Ishikawa (cell line): ENCODE measurements at regions not wholly inside any gene's neighbourhood (a gene's known extent, or its start where the extent isn't known, plus 50 kb on each side); places are given as distances from the start of the nearest gene placed in this dataset.

ENCODE experiments used
- CEBPB ChIP-seq: IDR thresholded peaks from 2 replicates; pipeline ENCODE4 v1.6.1; 2012
- CREB1 ChIP-seq: IDR thresholded peaks from 2 replicates; pipeline ENCODE4 v1.6.1; 2012; ENCODE audit warnings: low read depth
- EGR1 ChIP-seq: IDR thresholded peaks from 2 replicates; pipeline ENCODE4 v1.6.1; 2012
- EP300 ChIP-seq: IDR thresholded peaks from 2 replicates; pipeline ENCODE4 v1.6.1; 2012; ENCODE audit warnings: borderline replicate concordance
- FOXM1 ChIP-seq: IDR thresholded peaks from 2 replicates; pipeline ENCODE4 v1.6.1; 2012; ENCODE audit warnings: low read depth, borderline replicate concordance
- MAX ChIP-seq: IDR thresholded peaks from 2 replicates; pipeline ENCODE4 v1.6.1; 2012
- NFIC ChIP-seq: IDR thresholded peaks from 2 replicates; pipeline ENCODE4 v1.6.1; 2012
- RAD21 ChIP-seq: IDR thresholded peaks from 2 replicates; pipeline ENCODE4 v1.6.1; 2012; ENCODE audit warnings: low read depth
- TAF1 ChIP-seq: IDR thresholded peaks from 2 replicates; pipeline ENCODE4 v1.6.1; 2012; ENCODE audit warnings: low read depth, mild to moderate bottlenecking
- TCF12 ChIP-seq: IDR thresholded peaks from 2 replicates; pipeline ENCODE4 v1.6.1; 2012; ENCODE audit warnings: low read depth
- TEAD4 ChIP-seq: IDR thresholded peaks from 2 replicates; pipeline ENCODE4 v1.6.1; 2012
- YY1 ChIP-seq: IDR thresholded peaks from 2 replicates; pipeline ENCODE4 v1.6.1; 2012; ENCODE audit warnings: low read depth
- ZBTB7A ChIP-seq: IDR thresholded peaks from 2 replicates; pipeline ENCODE4 v1.6.1; 2012; ENCODE audit warnings: low read depth
- TF ChIP-seq, protein P1 (sequence below): IDR thresholded peaks from 2 replicates; pipeline ENCODE4 v1.6.1; 2012
- TF ChIP-seq, protein P2 (sequence below): IDR thresholded peaks from 2 replicates; pipeline ENCODE4 v1.6.1; 2012; ENCODE audit warnings: low read depth, mild to moderate bottlenecking

GRCh38 chr1:106681939-106682522 lies 374.4 kb upstream of the PRMT6 start:
- TF ChIP-seq FOXM1 (no peak), TAF1 (no peak), CREB1 (no peak), RAD21 (no peak)

GRCh38 chr1:106688446-106688845 lies 368.0 kb upstream of the PRMT6 start:
- TF ChIP-seq ZBTB7A (no peak), EGR1 (no peak), NFIC (no peak), TCF12 (no peak), EP300 (no peak), CEBPB (no peak)
- TF ChIP-seq, protein P1, sequence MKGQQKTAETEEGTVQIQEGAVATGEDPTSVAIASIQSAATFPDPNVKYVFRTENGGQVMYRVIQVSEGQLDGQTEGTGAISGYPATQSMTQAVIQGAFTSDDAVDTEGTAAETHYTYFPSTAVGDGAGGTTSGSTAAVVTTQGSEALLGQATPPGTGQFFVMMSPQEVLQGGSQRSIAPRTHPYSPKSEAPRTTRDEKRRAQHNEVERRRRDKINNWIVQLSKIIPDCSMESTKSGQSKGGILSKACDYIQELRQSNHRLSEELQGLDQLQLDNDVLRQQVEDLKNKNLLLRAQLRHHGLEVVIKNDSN = no peak
- TF ChIP-seq, protein P2, sequence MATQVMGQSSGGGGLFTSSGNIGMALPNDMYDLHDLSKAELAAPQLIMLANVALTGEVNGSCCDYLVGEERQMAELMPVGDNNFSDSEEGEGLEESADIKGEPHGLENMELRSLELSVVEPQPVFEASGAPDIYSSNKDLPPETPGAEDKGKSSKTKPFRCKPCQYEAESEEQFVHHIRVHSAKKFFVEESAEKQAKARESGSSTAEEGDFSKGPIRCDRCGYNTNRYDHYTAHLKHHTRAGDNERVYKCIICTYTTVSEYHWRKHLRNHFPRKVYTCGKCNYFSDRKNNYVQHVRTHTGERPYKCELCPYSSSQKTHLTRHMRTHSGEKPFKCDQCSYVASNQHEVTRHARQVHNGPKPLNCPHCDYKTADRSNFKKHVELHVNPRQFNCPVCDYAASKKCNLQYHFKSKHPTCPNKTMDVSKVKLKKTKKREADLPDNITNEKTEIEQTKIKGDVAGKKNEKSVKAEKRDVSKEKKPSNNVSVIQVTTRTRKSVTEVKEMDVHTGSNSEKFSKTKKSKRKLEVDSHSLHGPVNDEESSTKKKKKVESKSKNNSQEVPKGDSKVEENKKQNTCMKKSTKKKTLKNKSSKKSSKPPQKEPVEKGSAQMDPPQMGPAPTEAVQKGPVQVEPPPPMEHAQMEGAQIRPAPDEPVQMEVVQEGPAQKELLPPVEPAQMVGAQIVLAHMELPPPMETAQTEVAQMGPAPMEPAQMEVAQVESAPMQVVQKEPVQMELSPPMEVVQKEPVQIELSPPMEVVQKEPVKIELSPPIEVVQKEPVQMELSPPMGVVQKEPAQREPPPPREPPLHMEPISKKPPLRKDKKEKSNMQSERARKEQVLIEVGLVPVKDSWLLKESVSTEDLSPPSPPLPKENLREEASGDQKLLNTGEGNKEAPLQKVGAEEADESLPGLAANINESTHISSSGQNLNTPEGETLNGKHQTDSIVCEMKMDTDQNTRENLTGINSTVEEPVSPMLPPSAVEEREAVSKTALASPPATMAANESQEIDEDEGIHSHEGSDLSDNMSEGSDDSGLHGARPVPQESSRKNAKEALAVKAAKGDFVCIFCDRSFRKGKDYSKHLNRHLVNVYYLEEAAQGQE = no peak

GRCh38 chr1:106698660-106699059 lies 357.8 kb upstream of the PRMT6 start:
- TF ChIP-seq FOXM1 (no peak), NFIC (no peak), TAF1 (no peak), YY1 (no peak)
- TF ChIP-seq, protein P1 = no peak

- TF ChIP-seq TAF1 (no peak), NFIC (no peak), CREB1 (no peak), MAX (no peak), EGR1 (no peak), YY1 (no peak), RAD21 (no peak), EP300 (no peak)
- TF ChIP-seq, protein P1 = no peak
- TF ChIP-seq, protein P2 = no peak
Measured at GRCh38 chr1:106699433-106699832, 357.0 kb upstream of the PRMT6 start.

DNA sequence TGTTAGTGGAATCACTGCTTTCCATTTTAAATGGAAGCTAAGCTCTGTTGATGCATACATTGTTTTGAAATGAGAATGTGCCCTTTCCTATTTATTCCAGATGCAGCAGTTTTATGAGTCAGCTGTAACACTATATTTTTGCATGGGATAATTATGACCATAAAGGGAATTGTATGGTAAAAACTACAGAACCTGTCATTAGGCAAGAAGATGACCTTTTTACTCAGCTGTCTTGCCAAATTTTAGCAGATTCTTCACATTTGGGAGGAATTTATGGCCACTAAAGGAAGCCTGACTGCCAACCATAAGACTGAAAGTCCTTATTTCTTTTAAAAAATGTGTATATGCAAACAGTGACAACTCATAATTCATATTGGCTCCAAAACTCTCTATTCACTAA lies 356.3 kb upstream of the PRMT6 start:
- no peak for TF ChIP-seq NFIC
- TF ChIP-seq, protein P2 = no peak
- no peak for TF ChIP-seq YY1
- TF ChIP-seq, protein P1 = no peak
- no peak for TF ChIP-seq MAX
- no peak for TF ChIP-seq RAD21
- no peak for TF ChIP-seq EP300
- TF ChIP-seq CREB1 = no peak
- no peak for TF ChIP-seq FOXM1
- no peak for TF ChIP-seq TCF12
- no peak for TF ChIP-seq EGR1
- TF ChIP-seq TAF1 = no peak
- no peak for TF ChIP-seq ZBTB7A
- TF ChIP-seq TEAD4 = no peak
- no peak for TF ChIP-seq CEBPB
